ENCODE measurements at regions not wholly inside any gene's neighbourhood (a gene's known extent, or its start where the extent isn't known, plus 50 kb on each side); places are given as distances from the start of the nearest gene placed in this dataset.

DNA sequence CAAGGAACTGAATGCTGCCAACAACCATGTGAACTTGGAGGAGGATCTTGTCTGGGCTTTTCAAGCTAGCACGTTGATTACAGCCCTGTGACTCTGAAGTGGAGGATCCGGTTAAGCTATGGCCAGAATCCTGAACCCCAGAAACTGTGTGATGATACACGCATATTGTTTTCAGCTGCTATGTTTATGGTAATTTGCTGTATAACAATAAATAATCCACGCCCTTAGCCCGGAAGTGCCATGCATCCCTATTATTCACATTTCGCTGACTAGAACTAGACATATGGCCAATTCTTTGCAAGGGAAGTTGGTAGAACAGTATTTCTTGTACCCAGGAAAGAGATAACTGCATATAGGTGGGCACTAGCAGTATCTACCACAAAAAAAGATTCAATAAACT is 510.8 kb upstream of the BTBD3 start:
- H3K9me3 ChIP-seq: no peaks in the 10 kb centered on the region
- DNase-seq (no peak), ATAC-seq (no peak)
- H3K4me1 ChIP-seq: no peaks in the 10 kb centered on the region
- no peak overlapping the region for H3K27ac ChIP-seq
- no peak overlapping the region for H3K4me3 ChIP-seq
- H3K36me3 ChIP-seq: no peaks in the 10 kb centered on the region
- intact Hi-C loops (cut with DNase I): no loop called here
- TF ChIP-seq, protein P1, sequence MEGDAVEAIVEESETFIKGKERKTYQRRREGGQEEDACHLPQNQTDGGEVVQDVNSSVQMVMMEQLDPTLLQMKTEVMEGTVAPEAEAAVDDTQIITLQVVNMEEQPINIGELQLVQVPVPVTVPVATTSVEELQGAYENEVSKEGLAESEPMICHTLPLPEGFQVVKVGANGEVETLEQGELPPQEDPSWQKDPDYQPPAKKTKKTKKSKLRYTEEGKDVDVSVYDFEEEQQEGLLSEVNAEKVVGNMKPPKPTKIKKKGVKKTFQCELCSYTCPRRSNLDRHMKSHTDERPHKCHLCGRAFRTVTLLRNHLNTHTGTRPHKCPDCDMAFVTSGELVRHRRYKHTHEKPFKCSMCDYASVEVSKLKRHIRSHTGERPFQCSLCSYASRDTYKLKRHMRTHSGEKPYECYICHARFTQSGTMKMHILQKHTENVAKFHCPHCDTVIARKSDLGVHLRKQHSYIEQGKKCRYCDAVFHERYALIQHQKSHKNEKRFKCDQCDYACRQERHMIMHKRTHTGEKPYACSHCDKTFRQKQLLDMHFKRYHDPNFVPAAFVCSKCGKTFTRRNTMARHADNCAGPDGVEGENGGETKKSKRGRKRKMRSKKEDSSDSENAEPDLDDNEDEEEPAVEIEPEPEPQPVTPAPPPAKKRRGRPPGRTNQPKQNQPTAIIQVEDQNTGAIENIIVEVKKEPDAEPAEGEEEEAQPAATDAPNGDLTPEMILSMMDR (IDR thresholded peaks at IDR 0.05): no peak
- H3K27me3 ChIP-seq: no peaks in the 10 kb centered on the region

DNA sequence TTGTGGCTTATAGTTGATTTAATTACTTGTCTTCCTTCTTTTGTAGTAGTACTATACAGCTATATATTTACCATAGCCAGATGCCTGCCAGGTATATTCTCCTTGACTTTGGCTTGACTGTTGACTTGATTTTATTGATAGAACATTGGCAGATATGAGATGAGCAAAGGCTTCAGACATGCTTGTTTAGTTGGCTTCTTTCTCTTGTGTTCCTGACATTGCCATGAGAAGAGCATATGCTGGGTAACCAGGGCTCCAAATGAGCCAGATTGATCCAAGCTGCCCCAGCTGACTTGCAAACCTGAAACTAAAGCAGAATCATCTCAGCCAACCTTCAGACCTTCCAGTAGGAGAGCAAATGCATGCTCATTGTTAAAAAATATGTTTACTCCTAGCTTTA is 508.1 kb upstream of the BTBD3 start:
- Histone ChIP-seq H3K27ac (no peak overlapping the region), H3K36me3 (no peaks in the 10 kb centered on the region), H3K4me1 (no peaks in the 10 kb centered on the region), H3K9me3 (peaks cover 0 to 7% of the 10 kb centered on the region in 2 donors), H3K4me3 (no peak overlapping the region), H3K27me3 (no peaks in the 10 kb centered on the region)
- ATAC-seq (no peak), DNase-seq (no peak)
- intact Hi-C loops (cut with DNase I): no loop called here
- TF ChIP-seq, protein P1 (IDR thresholded peaks at IDR 0.05): no peak

DNA sequence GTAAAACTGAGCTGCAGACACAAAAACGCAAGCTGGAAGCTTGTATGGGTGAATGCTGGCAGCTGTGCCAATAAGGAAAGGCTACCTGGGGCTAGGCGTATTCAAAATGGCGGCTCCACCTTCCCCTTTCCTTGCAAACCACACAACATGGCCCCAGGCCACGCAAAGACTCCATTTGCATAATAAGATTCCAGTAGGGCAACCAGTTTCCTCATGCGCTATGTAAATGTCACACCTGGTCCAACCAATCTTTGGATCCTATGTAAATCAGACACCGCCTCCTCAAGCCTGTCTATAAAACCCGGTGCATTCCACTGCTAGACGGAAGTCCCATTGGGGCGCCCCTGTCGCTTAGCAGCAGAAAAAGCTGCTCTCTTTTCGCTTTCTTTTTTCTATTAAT is 505.9 kb upstream of the BTBD3 start:
- Histone ChIP-seq H3K27me3 (no peaks in the 10 kb centered on the region), H3K27ac (no peak overlapping the region), H3K36me3 (no peaks in the 10 kb centered on the region), H3K9me3 (peaks cover 0 to 7% of the 10 kb centered on the region in 2 donors), H3K4me1 (no peaks in the 10 kb centered on the region), H3K4me3 (no peak overlapping the region)
- DNase-seq (no peak), ATAC-seq (no peak)
- intact Hi-C loops (cut with DNase I): no loop called here
- TF ChIP-seq, protein P1 (IDR thresholded peaks at IDR 0.05): no peak

DNA sequence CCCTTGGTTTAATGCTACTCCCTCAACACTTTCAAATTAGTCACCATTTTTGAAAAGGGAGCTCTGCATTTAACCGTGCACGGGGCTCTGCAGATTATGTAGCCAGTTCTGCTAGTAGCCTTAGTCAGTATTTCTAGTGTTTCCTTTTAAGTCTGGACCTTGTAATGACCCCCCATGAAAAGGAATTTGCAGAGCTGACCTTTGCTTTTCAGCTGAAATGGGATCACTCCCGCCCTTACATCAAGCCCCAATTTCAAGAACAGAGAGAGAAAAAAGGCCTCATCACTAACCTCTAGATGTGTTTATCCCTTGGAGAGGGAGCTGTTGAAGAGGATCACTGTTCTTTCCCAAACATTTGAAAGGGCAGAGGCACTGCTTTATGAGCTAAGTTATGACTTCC is 490.7 kb upstream of the BTBD3 start:
- intact Hi-C loops (cut with DNase I): no loop called here
- Histone ChIP-seq H3K4me1 (no peaks in the 10 kb centered on the region), H3K9me3 (peaks cover 0 to under 1% of the 10 kb centered on the region in 2 donors), H3K4me3 (no peak overlapping the region), H3K27me3 (no peaks in the 10 kb centered on the region), H3K27ac (no peak overlapping the region), H3K36me3 (no peaks in the 10 kb centered on the region)
- TF ChIP-seq, protein P1 (IDR thresholded peaks at IDR 0.05): no peak
- ATAC-seq: no peak
- DNase-seq: no peak

DNA sequence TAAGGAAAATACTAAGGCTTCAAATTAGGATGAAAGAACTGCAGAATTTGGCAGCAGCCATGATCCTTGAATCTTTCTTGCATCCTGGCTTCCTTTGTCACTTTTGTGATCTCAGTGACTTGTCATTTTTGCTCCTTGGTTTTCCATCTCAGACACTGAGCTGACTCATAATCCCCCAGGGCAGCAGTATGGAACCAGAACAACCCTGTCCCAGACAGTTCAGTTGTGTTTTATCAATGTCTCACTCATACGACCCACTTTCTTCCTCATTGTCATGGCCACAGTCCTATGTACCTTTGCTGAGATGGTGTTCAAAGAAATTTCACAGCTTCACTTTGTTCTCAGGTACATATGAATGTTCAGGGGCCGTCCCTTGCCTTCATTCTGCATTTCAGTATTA is 488.5 kb upstream of the BTBD3 start:
- no peaks in the 10 kb centered on the region for H3K9me3 ChIP-seq
- H3K36me3 ChIP-seq: no peaks in the 10 kb centered on the region
- no peaks in the 10 kb centered on the region for H3K27me3 ChIP-seq
- intact Hi-C loops (cut with DNase I): no loop called here
- TF ChIP-seq, protein P1 (IDR thresholded peaks at IDR 0.05): no peak
- no peak overlapping the region for H3K4me3 ChIP-seq
- DNase-seq (no peak), ATAC-seq (no peak)
- no peak overlapping the region for H3K27ac ChIP-seq
- H3K4me1 ChIP-seq: no peaks in the 10 kb centered on the region
